Left ventricle myocardium inferior (tissue), 1 donor: ENCODE measurements at regions not wholly inside any gene's neighbourhood (a gene's known extent, or its start where the extent isn't known, plus 50 kb on each side); places are given as distances from the start of the nearest gene placed in this dataset.

Experiments used
- DNase-seq: peaks from one replicate; pipeline ENCODE4 v3.0.0-alpha.2; 2020
- H3K27ac ChIP-seq: fragments of 200-600 bp; replicated peaks from 2 replicates; pipeline ENCODE4 v1.8.0; 2021
- H3K27me3 ChIP-seq: fragments of 200-600 bp; 2 replicates; pipeline ENCODE4 v1.8.0; 2021; ENCODE audit warnings: low read depth
- H3K36me3 ChIP-seq: fragments of 200-600 bp; 2 replicates; pipeline ENCODE4 v1.8.0; 2021
- H3K4me1 ChIP-seq: fragments of 200-600 bp; 2 replicates; pipeline ENCODE4 v1.8.0; 2021
- H3K4me3 ChIP-seq: fragments of 200-600 bp; 2 replicates; pipeline ENCODE4 v1.8.0; 2021; ENCODE audit warnings: mild to moderate bottlenecking, moderate library complexity
- H3K9me3 ChIP-seq: fragments of 200-600 bp; replicated peaks from 2 replicates; pipeline ENCODE4 v1.8.0; 2021
- CTCF ChIP-seq: fragments of 200-600 bp; IDR thresholded peaks from 2 replicates; pipeline ENCODE4 v1.8.0; 2021; ENCODE audit warnings: antibody characterized with exemption, mild to moderate bottlenecking, borderline replicate concordance
- intact Hi-C: fragments of 100-400 bp; cut with micrococcal nuclease; formaldehyde crosslinking; loops from one replicate; pipeline ENCODE4 v1.11.0; 2022
- donor health status: DM: no; HTN: yes; CAD: no; lungs with severe emphysema.

DNA sequence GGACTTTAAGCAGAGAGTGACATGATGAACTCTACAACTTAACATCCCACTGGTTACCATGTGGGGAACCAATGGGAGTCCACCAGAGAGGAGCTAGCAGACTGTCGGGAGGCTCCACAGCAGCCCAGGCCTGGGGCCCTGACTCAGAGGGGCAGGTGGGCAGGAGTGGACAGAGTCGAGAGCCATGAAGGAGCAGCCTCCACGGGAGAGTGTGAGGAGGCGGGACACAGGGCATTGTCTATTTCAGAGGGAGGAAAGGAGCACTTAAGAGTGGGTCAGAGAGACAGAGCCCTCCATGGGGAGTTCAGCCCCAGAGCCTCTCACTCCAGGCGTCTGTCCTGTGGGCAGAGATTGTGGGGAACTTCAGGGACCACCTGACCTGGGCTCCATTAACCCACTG lies 118.7 kb downstream of the CYP26B1 start:
- Histone ChIP-seq H3K4me3 (no peak overlapping the region), H3K27ac (no peak overlapping the region), H3K9me3 (no peaks in the 10 kb centered on the region), H3K27me3 (peaks cover 29% of the 10 kb centered on the region), H3K36me3 (no peaks in the 10 kb centered on the region), H3K4me1 (no peaks in the 10 kb centered on the region)
- TF ChIP-seq CTCF = no peak
- DNase-seq = no peak
- intact Hi-C loops = no loop called here

DNA sequence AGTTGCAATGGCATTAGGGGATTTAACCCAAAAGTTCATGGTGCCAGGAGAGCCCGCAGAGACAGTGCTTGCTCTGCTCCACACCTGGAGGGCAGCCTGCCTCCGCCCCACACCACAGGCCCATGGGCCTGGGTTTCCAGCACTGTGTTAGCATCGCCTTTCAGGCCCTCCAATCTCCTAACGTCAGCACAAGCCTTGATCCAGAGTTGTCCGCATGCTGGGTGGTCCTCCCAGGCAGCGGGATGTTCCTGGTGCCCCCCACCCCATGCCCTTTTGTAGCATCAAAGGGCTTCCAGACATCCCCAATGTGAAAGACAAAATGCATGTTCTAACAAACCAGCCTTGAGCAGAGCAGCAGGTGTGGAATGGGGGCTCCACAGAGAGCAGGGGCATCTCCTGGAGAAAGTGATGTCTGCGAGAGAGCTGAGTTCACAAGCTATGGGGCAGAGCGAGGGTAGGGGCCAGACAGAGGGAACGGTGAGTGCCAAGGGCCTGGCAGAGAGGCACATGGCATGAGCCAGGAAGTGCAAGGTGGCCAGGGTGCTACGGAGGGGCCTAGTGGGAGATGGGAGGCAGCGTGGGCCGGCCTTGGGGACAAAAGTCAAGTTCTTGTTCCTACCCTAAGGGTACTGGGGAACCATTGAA lies 119.2 kb downstream of the CYP26B1 start:
- Histone ChIP-seq H3K9me3 (no peaks in the 10 kb centered on the region), H3K4me3 (no peak overlapping the region), H3K27ac (no peak overlapping the region), H3K27me3 (peaks cover 34% of the 10 kb centered on the region), H3K36me3 (no peaks in the 10 kb centered on the region), H3K4me1 (no peaks in the 10 kb centered on the region)
- no peak for DNase-seq
- intact Hi-C loops = no loop called here
- TF ChIP-seq CTCF = no peak

GRCh38 chr2:72027426-72028161 lies 120.1 kb downstream of the CYP26B1 start:
- Histone ChIP-seq H3K4me3 (no peak overlapping the region), H3K9me3 (no peaks in the 10 kb centered on the region), H3K27ac (no peak overlapping the region), H3K36me3 (no peaks in the 10 kb centered on the region), H3K4me1 (no peaks in the 10 kb centered on the region), H3K27me3 (peaks cover 37% of the 10 kb centered on the region)
- no peak for DNase-seq
- no peak for TF ChIP-seq CTCF
- intact Hi-C loops = no loop called here

GRCh38 chr2:72026819-72027425 lies 120.7 kb downstream of the CYP26B1 start:
- Histone ChIP-seq H3K4me3 (no peak overlapping the region), H3K9me3 (no peaks in the 10 kb centered on the region), H3K27me3 (peaks cover 31% of the 10 kb centered on the region), H3K36me3 (no peaks in the 10 kb centered on the region), H3K4me1 (no peaks in the 10 kb centered on the region), H3K27ac (no peak overlapping the region)
- TF ChIP-seq CTCF = no peak
- no peak for DNase-seq
- intact Hi-C loops = no loop called here

DNA sequence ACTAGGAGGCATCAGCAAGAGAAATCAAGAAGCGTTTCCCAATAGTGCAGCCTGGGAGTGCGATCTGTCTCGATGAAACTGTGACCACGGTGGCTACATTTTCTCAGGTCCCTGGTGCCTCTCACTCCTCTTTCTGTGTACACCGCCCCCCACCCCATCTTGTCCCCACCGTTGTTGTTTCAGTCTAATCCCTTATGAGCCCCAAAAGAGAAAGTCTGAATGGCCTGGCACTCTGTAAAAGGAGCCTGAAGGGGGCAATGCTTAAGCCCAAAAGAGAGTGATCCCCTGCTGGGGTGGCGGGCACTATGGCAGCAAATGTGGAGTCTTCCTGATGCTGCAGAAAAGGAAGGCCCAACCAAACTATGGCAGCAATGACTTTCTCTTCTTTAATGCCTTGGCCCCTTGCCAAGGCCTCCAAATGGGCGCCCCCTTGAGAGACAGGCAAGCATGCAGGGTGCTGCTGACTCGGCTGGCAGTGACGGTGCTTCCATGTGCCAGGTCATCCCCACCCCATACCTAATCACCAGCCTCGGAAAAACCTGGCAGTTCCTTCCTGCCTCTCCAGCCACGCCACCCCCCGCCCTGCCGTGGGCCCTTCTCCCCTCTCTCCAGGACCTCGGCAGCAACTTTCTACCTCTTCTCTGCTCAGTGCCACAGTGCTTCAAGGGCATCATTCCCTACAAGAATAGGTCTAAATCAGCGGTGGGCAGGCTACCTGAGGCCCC lies 123.0 kb downstream of the CYP26B1 start:
- no peaks in the 10 kb centered on the region for H3K4me1 ChIP-seq
- TF ChIP-seq CTCF = no peak
- no peak overlapping the region for H3K4me3 ChIP-seq
- H3K9me3 ChIP-seq = no peaks in the 10 kb centered on the region
- no peaks in the 10 kb centered on the region for H3K36me3 ChIP-seq
- H3K27ac ChIP-seq = no peak overlapping the region
- intact Hi-C loops = no loop called here
- no peak for DNase-seq
- peaks cover 17% of the 10 kb centered on the region for H3K27me3 ChIP-seq
